Common myeloid progenitor, CD34-positive (primary cell): ENCODE measurements at regions not wholly inside any gene's neighbourhood (a gene's known extent, or its start where the extent isn't known, plus 50 kb on each side); places are given as distances from the start of the nearest gene placed in this dataset.
"Not testable (repeated sequence)": the region's sequence is repeated elsewhere in the genome, so short reads cannot be mapped to it uniquely, and the experiment has no call there.

ENCODE experiments used
- CTCF ChIA-PET: fragments of 350-600 bp; sonication (Branson Sonifier 250); formaldehyde crosslinking; loops from one replicate; lab custom pipeline; 2021; ENCODE audit warnings: antibody characterized with exemption; lab: Charles Lee
- POLR2A ChIA-PET: fragments of 350-600 bp; sonication (Branson Sonifier 250); formaldehyde crosslinking; loops from one replicate; lab custom pipeline; 2021; ENCODE audit warnings: antibody characterized with exemption; lab: Charles Lee
- DNase-seq, 3 donors: peaks; one replicate each; pipeline versions ENCODE4 v3.0.0 to v3.0.0-alpha.2; 2013
- H3K27ac ChIP-seq, 2 experiments: 1 replicate in 1 of 2; 2 replicates in 1 of 2; pipeline ENCODE4 v1.7.0; 2013; ENCODE audit warnings: inconsistent platforms in 2 of 2, low read length in 2 of 2, mild to moderate bottlenecking in 2 of 2, low read depth in 1 of 2, moderate library complexity in 1 of 2; ENCODE audit not compliant: severe bottlenecking in 2 of 2, insufficient read depth in 1 of 2, poor library complexity in 1 of 2
- H3K27me3 ChIP-seq, 5 experiments: replicated peaks in 2 of 5; 1 replicate in 3 of 5; 2 replicates in 2 of 5; pipeline versions ENCODE4 v1.6.1 to v1.7.0; 2013; ENCODE audit warnings: low read length in 4 of 5, mild to moderate bottlenecking in 2 of 5, moderate library complexity in 2 of 5, inconsistent platforms in 1 of 5; ENCODE audit not compliant: insufficient read depth in 5 of 5, control insufficient read depth in 4 of 5
- H3K36me3 ChIP-seq, 4 experiments: 1 replicate in 2 of 4; 2 replicates in 2 of 4; pipeline versions ENCODE4 v1.6.1 to v1.7.0; 2013; ENCODE audit warnings: low read length in 3 of 4, control low read depth in 1 of 4, mild to moderate bottlenecking in 1 of 4; ENCODE audit not compliant: control insufficient read depth in 4 of 4, insufficient read depth in 4 of 4
- H3K4me1 ChIP-seq, 4 experiments: 1 replicate in 3 of 4; 2 replicates in 1 of 4; pipeline versions ENCODE4 v1.6.1 to v1.7.1; 2013; ENCODE audit warnings: low read length in 3 of 4, mild to moderate bottlenecking in 3 of 4, control low read depth in 1 of 4, inconsistent platforms in 1 of 4, moderate library complexity in 1 of 4; ENCODE audit not compliant: control insufficient read depth in 4 of 4, insufficient read depth in 4 of 4; ENCODE audit errors: control extremely low read depth in 1 of 4
- H3K4me3 ChIP-seq, 7 experiments: 1 replicate in 4 of 7; 2 replicates in 3 of 7; pipeline versions ENCODE4 v1.5.1 to v1.7.0; 2013; ENCODE audit warnings: mild to moderate bottlenecking in 7 of 7, low read length in 6 of 7, moderate library complexity in 6 of 7, inconsistent platforms in 2 of 7, low read depth in 2 of 7, control low read depth in 1 of 7; ENCODE audit not compliant: insufficient read depth in 4 of 7, control insufficient read depth in 1 of 7; ENCODE audit errors: extremely low read depth in 1 of 7
- H3K9me3 ChIP-seq, 5 experiments: 1 replicate in 4 of 5; 2 replicates in 1 of 5; pipeline versions ENCODE4 v1.6.1 to v1.7.1; 2013; ENCODE audit warnings: low read length in 4 of 5, mild to moderate bottlenecking in 2 of 5, inconsistent platforms in 1 of 5, low read depth in 1 of 5, moderate library complexity in 1 of 5; ENCODE audit not compliant: control insufficient read depth in 4 of 5, insufficient read depth in 2 of 5; ENCODE audit errors: control extremely low read depth in 1 of 5
- WGBS: methylation state at CpG from one replicate; pipeline ENCODE4 v1.1.5; 2013; ENCODE audit not compliant: insufficient coverage; 5-methylcytosine and 5-hydroxymethylcytosine counted together

DNA sequence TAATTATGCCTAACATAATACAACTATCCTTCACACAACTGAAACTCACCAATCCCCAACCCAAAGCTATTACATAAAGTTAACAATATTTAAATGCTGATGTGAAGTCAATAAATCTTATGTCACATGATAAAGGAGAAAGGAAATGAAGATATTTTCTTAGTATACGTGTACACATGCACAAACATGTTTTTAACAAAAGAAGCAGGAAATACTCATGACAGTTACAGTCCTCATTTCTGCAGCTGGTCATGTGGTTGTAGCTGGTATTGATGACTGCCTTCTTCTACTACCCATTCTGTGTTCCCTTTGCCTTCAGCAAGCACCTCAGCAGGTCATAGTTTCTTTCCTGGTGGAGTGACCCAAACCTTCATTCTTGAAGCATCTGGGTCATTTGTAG, 165.0 kb downstream of the EPM2A start:
- WGBS, result no CpG with 5 or more reads among the region's 1 CpG
- peaks cover 0 to 13% (median 0%) of the 10 kb centered on the region in 5 experiments for H3K9me3 ChIP-seq
- H3K4me3 ChIP-seq, POLR2A ChIA-PET, H3K27ac ChIP-seq, H3K27me3 ChIP-seq, CTCF ChIA-PET, H3K36me3 ChIP-seq, H3K4me1 ChIP-seq, DNase-seq: not testable (repeated sequence)

DNA sequence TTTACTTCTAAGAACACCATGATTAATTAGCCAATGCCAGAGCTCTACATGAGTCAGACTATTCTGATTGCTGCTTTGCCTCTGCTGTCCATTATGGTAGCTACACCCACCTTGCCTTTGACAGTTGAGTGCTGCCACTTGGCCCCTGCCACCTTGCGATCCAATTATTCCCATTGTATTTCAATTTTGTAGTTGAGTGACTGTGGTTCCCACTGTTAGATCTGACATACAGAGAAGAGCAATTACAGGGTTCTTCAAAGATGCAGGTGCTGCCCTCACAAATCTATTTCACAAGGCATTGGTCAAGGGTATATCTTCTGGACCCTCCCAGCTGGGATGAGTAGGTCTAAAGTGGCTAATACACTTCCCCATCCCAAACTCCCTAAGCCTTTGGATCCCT, 161.1 kb downstream of the EPM2A start:
- WGBS, result no CpG with 5 or more reads among the region's 1 CpG
- H3K4me3 ChIP-seq, H3K4me1 ChIP-seq, H3K27ac ChIP-seq, H3K36me3 ChIP-seq, CTCF ChIA-PET, POLR2A ChIA-PET, DNase-seq, H3K27me3 ChIP-seq: not testable (repeated sequence)
- peaks cover 0 to 25% (median 3%) of the 10 kb centered on the region in 5 experiments for H3K9me3 ChIP-seq
